Fibroblast of mammary gland (primary cell): ENCODE measurements at regions not wholly inside any gene's neighbourhood (a gene's known extent, or its start where the extent isn't known, plus 50 kb on each side); places are given as distances from the start of the nearest gene placed in this dataset.
A peak's percentile ranks its signal among the peaks of the same experiment; 100 is the strongest.

Experiments used
- DNase-seq: peaks from one replicate; pipeline ENCODE4 v3.0.0-alpha.2; 2010; ENCODE audit warnings: low read depth
- H3K4me3 ChIP-seq: 2 replicates; pipeline ENCODE4 v1.5.1; 2011; ENCODE audit warnings: low read depth, mild to moderate bottlenecking, low read length, moderate library complexity; ENCODE audit not compliant: control insufficient read depth
- CTCF ChIP-seq: conservative IDR thresholded peaks from 2 replicates; pipeline ENCODE4 v1.5.1; 2011; ENCODE audit warnings: low read depth, low read length, inconsistent platforms; ENCODE audit not compliant: control insufficient read depth, insufficient read depth

- H3K4me3 ChIP-seq, result no peak overlapping the region
- DNase-seq, result no peak
- TF ChIP-seq CTCF, result no peak
Observed at GRCh38 chr17:55580596-55581133, 69.4 kb upstream of the SMIM36 start.

- TF ChIP-seq CTCF, result no peak
- peak; percentile 54 for DNase-seq
- H3K4me3 ChIP-seq, result peak overlapping the region; percentile 38
Observed at GRCh38 chr17:55577687-55578086, 66.4 kb upstream of the SMIM36 start.

- no peak for TF ChIP-seq CTCF
- H3K4me3 ChIP-seq, result peak overlapping the region; percentile 38
- DNase-seq, result peak; percentile 95
Observed at GRCh38 chr17:55576996-55577586, 65.8 kb upstream of the SMIM36 start.

GRCh38 chr17:55576237-55576995 lies 65.2 kb upstream of the SMIM36 start:
- peak; percentile 91 for DNase-seq
- no peak overlapping the region for H3K4me3 ChIP-seq
- no peak for TF ChIP-seq CTCF

GRCh38 chr17:55575058-55575636 lies 63.9 kb upstream of the SMIM36 start:
- DNase-seq, result peak; percentile 54
- H3K4me3 ChIP-seq, result no peak overlapping the region
- no peak for TF ChIP-seq CTCF

GRCh38 chr17:55572599-55572998 lies 61.3 kb upstream of the SMIM36 start:
- TF ChIP-seq CTCF, result no peak
- DNase-seq, result no peak

More at GRCh38 chr17:55572599-55572998, 61.3 kb upstream of the SMIM36 start:
- H3K4me3 ChIP-seq, result no peak overlapping the region
